Hematopoietic multipotent progenitor cell treated with erythropoietin and hydrocortisone succinate and interleukin-3 and kit ligand, for 4 days (in vitro differentiated cells): ENCODE measurements at regions not wholly inside any gene's neighbourhood (a gene's known extent, or its start where the extent isn't known, plus 50 kb on each side); places are given as distances from the start of the nearest gene placed in this dataset.
"Not testable (repeated sequence)": the region's sequence is repeated elsewhere in the genome, so short reads cannot be mapped to it uniquely, and the experiment has no call there.

ENCODE experiments used
- DNase-seq: peaks from one replicate; pipeline ENCODE4 v3.0.0-alpha.2; 2015

DNA sequence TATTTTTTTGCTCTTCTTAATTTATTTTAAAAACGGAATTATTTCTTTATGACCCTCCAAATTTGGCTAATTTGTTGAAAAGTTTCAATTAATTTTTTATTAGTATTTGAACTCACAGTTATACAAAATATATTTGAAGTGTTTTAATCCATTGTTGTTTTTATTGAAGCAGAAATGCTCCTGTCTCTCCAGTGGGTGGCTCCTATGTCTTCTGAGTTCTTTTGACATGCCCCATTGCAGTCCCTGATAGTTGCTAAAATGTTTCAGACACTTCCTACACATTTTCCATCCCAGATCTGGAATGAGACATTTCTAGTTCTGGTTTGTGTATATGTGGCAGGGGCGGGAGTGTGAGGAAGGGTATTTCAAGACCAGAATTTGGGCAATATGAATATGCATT, 579.4 kb upstream of the PRR20A start:
- DNase-seq = peak; percentile 0

DNA sequence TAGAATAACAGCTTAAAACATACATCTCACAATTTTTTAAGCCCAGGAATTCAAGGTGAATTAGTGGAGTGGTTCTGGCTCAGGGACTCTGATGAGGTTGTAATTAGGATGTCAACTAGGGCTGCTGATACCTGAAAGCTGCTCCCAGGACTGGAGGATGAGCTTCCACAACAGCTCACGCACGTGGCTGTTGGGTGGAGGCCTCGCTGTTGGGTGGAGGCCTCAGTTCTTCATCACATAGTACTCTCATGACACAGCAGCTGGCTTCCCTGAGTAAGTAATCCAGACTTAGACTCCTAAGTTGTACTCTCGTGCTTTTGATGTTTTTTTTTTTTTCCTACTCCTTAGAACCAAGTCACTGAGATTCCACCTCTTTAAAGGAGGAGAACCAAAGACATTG, 577.1 kb upstream of the PRR20A start:
- DNase-seq = no peak

DNA sequence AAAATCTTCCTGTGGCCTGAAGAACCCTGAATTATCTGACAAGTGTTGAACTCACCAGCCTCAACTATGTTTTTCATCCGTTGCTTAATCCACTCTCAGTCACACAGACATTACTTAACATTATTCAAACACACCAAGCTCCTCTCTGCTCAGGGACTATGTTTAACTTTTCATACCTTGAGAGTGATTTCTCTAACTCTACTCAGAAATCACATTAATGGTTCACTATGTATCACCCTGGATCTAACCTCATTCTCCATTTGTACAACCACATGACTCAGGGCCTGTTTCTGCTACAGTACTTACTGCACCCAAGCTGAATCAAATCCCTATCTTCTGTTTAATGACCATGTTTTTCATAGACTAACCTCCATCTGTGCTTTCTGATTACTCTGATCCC, 553.7 kb upstream of the PRR20A start:
- no peak for DNase-seq

DNA sequence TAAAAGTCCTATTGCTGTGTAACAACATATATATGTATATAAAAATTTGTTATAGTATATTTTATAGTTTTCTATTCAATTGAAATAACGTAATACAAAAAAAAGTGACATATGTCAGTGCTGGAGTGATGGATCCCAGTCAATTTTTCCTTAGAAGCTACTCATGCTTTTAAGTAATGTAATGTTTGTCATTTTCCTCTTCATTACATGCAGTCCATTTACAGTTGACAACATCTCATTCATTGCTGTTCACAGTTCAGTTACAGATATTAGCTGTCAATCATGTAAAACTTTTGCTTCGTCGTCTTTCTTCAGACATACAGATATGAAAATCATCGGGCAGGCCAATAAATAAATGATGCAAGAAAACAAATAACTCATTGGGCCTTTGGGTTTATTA, 525.1 kb upstream of the PRR20A start:
- DNase-seq = no peak

DNA sequence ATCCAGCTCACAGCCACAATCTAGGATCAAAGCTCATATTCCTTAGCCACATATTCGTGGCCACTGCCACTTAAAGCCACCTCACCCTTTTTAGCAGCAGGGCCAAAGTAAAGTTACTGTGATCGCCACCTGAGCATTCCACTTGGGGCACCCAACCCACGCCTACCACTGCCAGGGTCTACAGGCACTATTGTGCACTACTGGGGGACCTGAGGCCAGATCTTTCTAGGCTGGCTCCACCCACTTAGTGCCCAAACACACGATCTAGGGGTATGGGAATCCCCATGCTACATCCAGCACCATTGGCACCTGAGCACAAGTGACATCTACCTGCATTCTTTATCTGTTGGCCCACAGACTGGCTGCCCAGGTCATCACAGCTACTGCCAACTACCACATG, 517.9 kb upstream of the PRR20A start:
- DNase-seq = no peak

DNA sequence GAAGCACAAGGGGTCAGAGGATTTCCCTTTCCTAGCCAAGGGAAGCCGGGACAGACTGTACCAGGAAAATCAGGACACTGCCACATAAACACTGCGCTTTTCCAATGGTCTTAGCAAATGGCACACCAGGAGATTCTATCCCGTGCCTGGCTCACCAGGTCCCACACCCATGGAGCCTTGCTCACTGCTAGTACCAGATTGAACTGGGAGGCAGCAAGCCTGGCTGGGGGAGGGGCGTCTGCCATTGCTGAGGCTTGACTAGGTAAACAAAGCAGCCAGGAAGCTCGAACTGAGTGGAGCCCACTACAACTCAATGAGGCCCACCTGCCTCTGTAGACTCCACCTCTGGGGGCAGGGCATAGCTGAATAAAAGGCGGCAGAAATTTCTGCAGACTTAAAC, 511.8 kb upstream of the PRR20A start:
- not testable (repeated sequence) for DNase-seq

DNA sequence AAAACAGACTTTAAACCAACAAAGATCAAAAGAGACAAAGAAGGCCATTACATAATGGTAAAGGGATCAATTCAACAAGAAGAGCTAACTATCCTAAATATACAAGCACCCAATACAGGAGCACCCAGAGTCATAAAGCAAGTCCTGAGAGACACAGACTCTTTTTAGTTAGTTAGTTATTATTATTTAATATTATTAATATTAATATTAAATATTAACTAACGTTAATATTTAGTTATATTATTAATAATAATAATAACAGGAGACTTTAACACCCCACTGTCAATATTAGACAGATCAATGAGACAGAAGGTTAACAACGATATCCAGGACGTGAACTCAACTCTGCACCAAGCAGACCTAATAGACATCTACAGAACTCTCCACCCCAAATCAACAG, 509.7 kb upstream of the PRR20A start:
- DNase-seq = not testable (repeated sequence)

DNA sequence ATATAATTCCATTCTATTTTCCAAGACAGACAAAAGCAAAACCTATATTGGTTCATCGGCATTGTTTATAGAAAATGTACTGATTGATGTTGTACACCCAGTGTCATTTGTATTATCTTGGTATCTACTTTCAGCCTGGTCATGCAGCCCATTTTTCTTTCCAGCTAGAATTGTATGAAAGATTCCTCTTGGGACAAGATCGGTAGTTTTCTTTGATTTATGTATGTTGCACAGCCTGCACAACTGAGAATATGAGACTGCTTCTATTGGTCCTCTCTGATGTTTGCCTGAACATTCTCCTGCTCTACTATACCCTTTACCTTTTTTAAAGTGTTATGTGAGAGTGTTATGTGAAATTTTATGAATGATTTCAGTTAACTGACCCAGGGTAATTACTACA, 487.7 kb upstream of the PRR20A start:
- no peak for DNase-seq

DNA sequence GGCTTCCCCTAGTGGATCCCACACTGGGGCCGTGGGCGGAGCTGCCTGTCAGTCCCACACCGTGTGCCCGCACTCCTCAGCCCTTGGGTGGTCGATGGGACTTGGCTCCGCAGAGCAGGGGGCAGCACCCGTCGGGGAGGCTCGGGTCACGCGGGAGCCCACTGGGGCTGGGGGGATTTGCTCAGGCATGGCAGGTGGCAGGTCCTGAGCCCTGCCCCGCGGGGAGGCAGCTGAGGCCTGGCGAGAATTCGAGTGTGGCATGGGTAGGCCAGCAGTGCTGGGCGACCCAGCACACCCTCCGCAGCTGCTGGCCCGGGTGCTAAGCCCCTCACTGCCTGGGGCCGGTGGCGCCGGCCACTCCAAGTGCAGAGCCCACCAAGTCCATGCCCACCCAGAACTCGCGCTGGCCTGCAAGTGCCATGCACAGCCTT, 481.7 kb upstream of the PRR20A start:
- DNase-seq = no peak

DNA sequence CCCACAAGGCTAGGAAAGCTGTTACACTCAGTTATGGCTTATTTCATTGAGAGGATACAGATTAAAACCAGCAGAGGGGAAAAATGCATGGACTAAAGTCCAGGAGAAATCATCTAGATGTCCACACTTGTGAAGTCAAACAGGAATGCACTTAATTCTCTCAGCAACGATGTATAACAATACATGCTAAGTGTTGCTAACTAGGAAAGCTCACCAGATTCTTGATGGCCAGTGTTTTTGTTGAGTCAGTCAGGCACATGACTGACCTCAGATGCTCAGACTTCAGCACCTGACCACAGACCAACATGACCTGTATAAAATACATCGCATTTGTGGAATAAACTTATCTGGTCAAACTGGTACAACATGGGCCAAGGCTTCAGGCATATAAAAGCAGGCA, 470.2 kb upstream of the PRR20A start:
- DNase-seq = no peak

DNA sequence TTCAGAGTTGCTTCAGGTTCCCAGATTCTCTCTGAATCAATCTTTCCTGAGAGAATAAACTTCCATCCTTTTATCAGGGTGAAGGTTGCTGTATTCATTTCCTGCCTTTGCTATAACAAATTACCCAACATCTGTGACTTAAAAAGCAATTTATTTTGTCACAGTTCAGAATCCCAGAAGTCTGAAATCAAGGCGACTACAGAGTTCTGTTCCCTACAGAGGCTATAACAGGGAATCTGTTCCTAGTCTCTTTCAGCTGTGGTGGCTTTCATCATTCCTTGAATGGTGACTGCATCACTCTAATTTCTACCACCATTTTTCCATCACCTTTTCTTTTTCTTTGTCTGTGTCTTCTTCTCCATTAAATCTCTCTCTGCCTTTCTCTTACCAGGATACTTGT, 459.3 kb upstream of the PRR20A start:
- no peak for DNase-seq

DNA sequence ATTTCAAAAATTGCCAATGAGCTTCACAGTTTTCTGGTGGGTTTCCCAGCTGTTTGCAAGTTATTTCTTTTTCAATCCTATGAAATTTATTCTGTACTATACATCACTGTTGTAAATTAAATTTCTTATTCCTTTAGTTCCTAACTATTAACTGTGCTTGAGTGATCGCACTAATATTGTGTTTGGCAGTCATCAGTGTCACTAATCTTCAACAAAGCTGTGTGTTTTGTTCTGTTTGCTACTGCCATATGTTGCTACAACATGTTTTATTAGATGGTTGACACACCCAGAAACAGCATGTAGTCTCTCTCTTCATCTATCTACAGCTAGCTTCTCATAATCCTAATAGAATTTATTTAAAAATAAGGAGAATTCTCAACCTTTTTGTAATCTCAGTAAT, 453.6 kb upstream of the PRR20A start:
- no peak for DNase-seq

DNA sequence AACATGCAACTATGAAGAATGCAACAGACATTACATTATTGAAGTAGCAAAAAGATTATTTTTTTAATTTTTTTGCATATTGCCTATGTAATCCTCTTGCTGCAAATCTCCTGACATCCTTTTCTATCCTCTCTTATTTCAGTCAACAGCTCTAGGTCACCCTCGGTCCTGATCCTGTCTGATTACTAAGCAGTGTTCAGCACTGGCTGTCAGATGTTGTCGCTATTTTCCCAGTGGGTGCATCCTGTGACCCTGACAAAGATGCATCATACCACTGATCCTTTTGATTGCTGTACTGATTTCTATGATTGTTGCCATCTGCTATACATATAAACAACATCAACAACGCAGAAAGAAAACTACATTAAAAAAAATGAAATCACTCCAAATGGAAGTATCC, 443.7 kb upstream of the PRR20A start:
- no peak for DNase-seq

DNA sequence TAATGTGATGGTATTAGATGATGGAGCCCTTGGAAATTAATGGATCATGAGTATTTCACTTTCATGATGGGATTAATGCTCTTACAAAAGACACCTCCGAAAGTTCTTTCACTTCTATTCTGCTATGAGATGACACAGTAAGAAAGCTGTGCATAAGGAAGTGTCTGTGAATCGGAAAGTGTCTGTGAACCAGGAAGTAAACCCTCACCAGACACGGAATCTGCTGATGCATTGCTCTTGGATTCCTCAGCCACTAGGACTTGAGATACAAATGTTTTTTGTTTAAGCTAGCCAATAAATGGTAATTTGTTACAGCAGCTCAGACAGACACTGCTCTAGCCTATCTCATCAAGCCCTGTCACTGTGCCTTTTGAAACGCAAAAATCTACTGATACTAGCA, 440.4 kb upstream of the PRR20A start:
- no peak for DNase-seq

DNA sequence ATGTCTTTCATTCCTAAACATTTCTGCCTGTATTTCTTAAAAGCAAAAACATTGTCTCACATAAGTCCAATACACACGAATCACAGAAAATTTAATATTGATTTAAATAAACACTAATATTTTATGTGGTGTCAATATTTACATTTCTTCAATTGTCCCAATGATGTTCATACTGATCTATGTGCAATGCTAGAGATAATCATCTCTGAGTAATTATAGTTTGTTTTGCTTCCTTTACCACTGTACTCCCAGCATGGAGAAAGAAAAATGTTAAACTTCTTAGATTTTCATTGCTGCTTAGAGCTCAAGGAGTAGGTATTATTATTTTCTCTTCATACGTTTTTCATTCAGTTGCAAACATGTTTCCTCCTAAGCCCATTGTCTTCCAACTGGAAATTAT, 434.2 kb upstream of the PRR20A start:
- no peak for DNase-seq

DNA sequence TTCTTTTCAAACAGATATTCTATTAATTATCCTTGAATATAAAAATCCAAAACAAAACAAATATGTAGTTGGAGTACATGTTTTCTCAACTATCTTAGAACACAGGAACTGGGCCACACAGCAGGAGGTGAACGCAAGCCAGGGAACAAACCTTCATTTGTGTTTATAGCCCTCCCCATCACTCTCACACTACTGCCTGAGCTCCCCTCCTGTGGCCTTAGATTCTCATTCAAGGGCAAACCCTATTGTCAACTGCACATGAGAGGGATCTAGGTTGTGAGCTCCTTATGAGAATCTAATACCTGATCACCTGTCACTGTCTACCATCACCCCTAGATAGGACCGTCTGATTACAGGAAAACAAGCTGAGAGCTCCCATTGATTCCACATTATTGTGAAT, 427.1 kb upstream of the PRR20A start:
- DNase-seq = no peak

DNA sequence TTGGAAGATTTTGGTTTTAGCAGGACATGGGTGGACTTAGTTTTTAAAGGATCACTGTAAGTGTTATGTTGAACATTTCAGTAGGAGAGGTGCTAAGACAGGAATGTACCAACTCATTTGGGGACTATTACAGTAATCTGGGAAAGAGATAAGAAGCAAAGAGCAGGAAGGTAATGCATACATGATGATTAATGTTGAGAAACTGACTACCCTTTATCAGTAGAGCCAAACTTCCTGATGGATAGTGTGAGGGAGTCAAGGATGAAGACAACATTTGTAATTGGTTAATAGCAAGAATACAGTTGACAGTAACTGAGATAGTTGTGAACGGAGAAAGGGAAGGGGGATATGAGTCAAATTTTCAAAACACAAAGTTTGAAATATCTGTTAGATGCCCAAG, 421.9 kb upstream of the PRR20A start:
- no peak for DNase-seq

DNA sequence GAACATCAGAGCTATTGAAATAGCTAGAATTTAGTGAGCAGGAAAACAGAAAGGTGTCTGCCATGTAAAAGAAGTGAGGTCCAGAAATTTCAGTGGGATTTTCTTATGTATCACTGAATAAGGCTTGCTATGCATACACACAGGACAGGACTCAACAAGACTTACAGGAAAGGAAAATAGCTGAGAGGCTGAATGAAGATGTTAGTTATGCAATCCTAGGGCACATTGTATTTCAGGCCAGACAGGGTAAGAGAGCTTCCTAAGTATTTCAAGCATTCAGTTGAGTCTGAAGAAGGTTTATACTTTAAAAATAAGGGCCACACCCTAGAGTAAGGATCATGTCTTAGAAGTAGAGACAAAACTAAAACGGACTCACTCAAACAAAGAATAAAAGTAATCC, 419.9 kb upstream of the PRR20A start:
- DNase-seq = no peak

DNA sequence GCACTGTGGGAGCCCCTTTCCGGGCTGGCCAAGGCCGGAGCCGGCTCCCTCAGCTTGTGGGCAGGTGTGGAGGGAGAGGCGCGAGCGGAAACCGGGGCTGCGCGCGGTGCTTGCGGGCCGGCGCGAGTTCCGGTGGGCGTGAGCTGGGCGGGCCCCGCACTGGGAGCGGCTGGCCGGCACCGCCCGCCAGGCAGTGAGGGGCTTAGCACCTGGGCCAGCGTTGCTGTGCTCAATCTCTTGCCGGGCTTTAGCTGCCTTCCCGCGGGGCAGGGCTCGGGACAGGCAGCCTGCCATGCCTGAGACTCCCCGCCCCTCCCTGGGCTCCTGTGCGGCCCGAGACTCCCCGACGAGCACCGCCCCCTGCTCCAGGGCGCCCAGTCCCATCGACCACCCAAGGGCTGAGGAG, 405.2 kb upstream of the PRR20A start:
- DNase-seq = no peak

DNA sequence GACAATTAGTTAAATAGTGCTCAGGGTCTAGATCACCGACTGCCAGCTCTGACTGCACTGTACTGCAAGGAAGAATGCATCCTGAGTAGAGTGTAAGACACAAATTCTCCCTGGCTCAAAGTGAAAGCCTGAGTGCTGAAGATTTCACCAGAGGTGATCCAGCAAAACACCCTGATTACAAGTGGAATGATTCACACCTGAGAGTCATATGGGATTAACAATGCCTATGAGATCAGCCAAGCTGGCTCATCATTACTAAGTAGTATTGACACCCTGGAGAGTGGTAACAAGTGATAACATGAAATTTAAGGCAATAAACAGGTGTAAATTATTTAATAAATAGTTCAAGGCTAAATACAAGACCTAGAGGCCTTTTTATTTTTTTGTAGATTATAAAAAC, 403.8 kb upstream of the PRR20A start:
- DNase-seq = no peak

DNA sequence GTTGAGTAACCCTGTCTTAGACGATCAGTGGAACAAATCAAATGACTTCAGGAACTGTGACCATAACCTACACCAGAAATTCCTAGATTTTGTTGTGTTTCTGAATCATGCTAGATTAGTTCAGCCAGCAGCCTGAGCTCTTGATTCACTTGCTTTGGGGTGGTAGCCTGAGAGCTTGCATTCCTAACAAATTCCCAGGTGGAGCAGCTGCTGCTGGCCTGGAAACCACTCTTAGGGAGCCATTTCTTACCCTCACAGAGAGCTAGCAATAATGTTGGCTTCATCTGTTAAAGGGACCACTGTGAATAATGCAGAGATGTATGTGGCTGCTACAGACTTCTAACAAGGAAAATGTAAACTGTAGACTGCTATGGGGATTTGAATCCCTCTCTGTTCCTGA, 388.1 kb upstream of the PRR20A start:
- no peak for DNase-seq

DNA sequence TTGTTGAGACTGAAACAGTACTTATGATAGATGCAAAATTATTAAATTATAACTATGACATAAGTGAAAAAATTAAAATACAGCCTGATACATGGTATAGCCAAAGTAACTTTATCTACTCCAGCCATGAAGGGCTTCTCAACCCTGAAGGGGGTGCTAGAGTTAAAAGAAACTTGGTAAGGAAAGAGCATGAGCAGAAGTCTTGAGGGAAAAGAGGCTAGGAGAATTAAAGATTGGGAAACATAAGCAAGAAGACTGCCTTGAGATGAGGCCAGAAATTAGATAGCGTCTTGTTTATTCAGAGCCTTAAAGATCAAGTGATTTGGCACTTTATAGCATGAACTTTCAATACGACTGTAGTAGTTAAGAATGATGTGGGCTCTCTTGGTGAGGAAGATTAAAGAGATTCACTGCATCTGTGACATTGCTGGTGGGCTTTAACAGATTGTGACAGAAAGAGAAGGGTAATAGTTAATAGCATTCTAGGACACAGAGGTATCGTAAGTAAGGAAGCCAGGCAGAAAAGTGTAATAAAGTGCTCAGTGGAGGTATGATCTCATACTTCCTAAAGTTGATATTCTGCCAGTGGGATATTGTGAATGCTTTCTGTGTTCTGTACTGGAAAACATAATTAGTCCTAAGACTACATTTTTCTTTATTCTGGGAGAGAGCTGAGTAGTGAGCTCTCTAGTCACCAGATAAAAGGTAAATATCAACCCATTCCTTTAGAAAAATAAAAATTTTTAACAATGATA, 385.4 kb upstream of the PRR20A start:
- DNase-seq = no peak

DNA sequence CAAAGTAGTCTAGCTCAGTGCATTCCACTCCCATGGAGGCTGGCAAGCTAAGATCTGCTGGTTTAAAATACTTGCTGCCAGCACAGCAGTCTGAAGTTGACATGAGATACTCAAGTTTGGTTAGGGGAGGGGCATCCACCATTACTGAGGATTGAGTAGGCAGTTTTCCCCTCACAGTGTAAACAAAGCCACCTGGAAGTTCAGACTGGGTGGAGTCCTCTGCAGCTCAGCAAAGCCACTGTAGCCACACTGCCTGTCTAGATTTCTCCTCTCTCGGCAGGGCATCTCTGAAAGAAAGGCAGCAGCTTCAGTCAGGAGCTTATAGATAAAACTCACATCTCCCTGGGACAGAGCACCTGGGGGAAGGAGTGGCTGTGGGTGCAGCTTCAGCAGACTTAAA, 377.4 kb upstream of the PRR20A start:
- DNase-seq = not testable (repeated sequence)

DNA sequence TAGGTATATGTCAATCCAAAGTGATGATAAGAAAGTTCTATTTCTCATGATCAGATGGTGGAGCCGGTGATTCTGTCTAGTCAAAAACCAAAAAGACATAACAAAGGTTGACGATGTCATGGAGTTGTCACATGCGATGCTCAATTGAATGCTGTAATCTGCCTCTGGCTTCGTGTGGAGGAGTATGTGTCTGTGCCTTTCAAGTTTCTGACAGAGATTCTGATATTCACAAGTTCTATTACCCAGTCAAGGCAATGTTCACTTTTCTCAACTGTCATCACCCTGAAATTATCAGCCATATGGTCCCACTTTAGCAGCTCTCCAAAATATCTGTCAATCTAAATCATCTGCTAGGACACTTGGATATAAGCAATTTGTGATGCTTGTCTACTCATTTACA, 367.6 kb upstream of the PRR20A start:
- no peak for DNase-seq

DNA sequence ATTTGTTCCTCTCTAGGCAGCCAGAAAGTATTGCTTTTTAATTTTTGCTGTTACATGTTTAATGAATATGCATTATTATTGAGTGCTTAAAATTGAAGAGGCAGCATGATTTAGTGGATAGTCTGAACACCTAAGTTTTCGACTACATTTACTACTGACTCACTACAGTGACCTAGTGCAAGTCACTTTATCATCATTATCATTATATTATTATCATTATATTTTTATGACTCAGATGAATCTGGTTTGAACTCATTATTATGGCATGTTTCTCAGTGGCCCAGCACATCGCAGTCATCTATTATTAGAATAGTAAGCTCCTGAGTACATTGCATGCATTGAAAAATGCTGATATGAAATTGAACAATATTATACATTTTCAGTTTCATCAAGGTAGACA, 351.2 kb upstream of the PRR20A start:
- DNase-seq = no peak

DNA sequence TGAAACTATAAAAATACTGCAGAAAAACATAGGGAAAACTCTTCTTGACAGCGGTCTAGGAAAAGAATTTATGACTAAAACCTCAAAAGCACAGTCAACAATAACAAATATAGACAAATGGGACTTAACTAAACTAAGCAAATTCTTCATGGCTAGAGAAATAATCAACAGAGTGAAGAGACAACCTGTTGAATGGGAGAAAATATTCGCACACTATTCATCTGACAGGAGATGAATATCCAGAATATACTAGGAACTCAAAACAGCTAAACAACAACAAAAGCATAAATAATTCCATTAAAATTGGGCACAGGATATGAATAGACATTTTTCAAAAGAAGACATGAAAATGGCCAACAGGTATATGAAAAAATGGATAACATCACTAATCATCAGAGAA, 303.6 kb upstream of the PRR20A start:
- no peak for DNase-seq
